CD4-positive, alpha-beta T cell treated with Interleukin-17A for 1 hour (primary cell): ENCODE measurements at regions not wholly inside any gene's neighbourhood (a gene's known extent, or its start where the extent isn't known, plus 50 kb on each side); places are given as distances from the start of the nearest gene placed in this dataset.
"Not testable (repeated sequence)": the region's sequence is repeated elsewhere in the genome, so short reads cannot be mapped to it uniquely, and the experiment has no call there.

Experiments
- DNase-seq: peaks from one replicate; pipeline ENCODE4 v3.0.0-alpha.2; 2020

- DNase-seq, result no peak
These were observed 355.0 kb upstream of the CDH10 start for GRCh38 chr5:24999732-25000131.

- DNase-seq, result no peak
These were observed 353.9 kb upstream of the CDH10 start for GRCh38 chr5:24998641-24999040.

- DNase-seq, result no peak
These were observed 341.5 kb upstream of the CDH10 start for GRCh38 chr5:24986326-24986725.

GRCh38 chr5:24978552-24978951 lies 333.8 kb upstream of the CDH10 start:
- not testable (repeated sequence) for DNase-seq

DNA sequence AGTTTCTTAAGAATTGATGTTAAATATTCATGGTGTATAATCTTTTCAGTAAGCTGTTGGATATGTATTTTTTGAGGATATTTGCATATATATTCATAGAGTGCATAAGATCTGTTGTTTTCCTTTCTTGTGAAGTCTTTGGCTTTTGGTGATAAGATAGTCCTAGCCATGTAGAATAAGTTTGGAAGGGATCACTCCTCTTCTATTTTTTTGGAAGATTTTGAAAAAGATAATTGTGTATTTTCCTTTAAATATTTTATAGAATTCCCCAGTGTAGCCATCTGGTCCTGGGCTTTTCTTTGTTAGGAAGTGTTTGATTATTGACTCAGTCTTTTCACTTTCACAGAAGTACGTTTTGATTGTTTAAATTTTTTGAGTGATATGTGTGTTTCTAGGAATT lies 318.8 kb upstream of the CDH10 start:
- no peak for DNase-seq

DNA sequence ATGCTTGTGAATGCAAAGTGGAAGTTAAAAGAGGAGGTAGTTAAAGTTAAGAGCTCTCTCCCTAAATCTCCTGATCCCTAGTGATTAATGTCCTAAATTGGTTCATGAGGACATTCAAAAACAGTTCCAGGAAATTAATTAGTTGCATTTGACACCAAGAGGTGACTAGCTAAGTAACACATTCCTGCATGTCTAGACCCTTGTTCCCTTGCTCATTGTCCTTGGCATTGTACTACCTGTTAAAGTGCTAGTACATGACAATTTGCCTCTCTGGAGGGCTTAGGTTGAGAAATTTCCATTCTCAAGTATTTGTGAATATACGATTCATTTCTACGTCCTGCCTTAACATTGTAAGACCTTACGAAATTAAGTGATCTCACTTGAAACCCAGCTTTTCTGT lies 278.6 kb upstream of the CDH10 start:
- DNase-seq, result no peak

- no peak for DNase-seq
These were observed 273.9 kb upstream of the CDH10 start for GRCh38 chr5:24918676-24919075.

GRCh38 chr5:24916863-24917262 lies 272.1 kb upstream of the CDH10 start:
- no peak for DNase-seq

GRCh38 chr5:24909210-24909609 lies 264.4 kb upstream of the CDH10 start:
- DNase-seq, result no peak

- DNase-seq, result no peak
These were observed 261.9 kb upstream of the CDH10 start for GRCh38 chr5:24906689-24907088.

DNA sequence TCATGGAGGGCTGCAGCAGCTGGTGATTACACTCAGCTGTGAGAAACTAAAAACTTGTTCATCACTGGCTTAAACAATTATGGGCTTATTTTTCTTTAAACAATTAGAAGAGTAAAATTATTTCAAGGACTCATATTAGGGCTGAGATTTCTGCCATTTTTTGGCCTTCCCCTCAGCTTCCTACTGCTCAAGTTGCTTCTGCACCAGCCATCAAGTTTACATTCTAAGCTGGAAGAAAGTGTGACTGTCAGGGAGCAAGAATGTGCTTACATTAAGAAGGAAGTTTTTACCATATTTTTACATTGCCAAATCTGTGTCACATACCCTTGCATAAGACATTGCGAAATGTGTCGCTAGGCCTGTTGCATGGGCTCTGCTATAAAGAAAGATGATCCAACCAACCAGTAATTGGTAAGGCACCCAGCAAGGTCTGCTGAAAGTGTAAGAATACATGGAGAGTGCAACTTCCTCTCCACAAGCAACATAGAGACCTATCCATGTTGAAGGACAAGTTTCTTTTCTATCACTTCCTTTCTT lies 260.3 kb upstream of the CDH10 start:
- DNase-seq, result no peak

DNA sequence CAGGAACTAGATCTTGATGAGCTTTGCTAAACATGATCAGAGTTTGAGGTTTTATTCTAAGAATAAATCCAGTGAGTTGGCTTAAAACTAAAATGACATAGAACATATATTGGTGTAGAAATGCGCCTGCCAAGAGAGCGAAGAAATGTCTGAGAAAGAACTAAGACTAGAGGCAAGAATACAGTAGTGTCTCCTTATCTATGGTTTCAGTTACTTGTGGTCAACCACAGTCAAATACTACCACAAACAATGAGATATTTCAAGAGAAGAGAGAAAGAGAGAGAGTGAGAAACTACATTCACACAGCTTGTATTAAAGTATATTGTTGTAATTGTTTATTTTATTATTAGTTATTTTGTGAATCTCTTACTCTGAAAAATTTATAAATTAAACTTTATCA lies 254.4 kb upstream of the CDH10 start:
- DNase-seq, result no peak

- DNase-seq, result no peak
These were observed 219.5 kb upstream of the CDH10 start for GRCh38 chr5:24864244-24864643.

DNA sequence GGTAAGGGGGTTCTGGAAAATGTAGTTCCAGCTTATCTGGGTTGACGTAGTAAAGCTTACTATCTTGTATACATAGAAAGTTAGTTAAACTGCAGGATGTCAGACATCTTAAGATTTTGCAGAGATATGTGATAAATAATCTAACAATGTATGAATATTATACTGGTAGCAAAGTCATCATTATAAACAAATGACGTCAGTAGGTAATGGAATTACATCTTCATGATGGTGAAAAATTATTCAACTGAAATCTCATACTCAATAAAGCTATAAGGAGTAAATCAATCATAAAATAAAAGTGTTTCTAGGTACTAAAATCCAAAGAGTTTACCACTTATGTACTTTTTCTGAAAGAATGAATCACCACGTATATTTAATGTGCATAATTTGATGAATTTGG lies 217.3 kb upstream of the CDH10 start:
- DNase-seq, result no peak

GRCh38 chr5:24855485-24855884 lies 210.7 kb upstream of the CDH10 start:
- DNase-seq, result no peak

GRCh38 chr5:24854850-24855249 lies 210.1 kb upstream of the CDH10 start:
- DNase-seq, result no peak

DNA sequence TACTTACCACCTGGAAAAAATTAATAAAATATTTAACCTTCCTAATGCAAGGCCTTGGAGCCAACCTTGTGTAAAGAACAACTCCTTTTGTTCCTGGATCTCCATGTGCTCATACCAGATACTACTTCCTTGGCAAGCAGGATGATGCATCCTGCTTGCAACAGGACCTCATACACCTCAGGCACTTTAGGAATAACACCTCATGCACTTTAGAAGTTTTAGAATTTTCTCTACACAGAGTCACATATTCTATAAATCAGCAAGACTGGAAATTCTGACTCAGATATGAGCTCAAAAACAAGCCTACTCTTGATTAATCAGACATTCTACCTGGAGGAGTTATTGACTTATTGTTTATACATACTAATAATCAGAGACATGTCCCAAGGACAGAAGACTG lies 209.6 kb upstream of the CDH10 start:
- DNase-seq, result no peak

DNA sequence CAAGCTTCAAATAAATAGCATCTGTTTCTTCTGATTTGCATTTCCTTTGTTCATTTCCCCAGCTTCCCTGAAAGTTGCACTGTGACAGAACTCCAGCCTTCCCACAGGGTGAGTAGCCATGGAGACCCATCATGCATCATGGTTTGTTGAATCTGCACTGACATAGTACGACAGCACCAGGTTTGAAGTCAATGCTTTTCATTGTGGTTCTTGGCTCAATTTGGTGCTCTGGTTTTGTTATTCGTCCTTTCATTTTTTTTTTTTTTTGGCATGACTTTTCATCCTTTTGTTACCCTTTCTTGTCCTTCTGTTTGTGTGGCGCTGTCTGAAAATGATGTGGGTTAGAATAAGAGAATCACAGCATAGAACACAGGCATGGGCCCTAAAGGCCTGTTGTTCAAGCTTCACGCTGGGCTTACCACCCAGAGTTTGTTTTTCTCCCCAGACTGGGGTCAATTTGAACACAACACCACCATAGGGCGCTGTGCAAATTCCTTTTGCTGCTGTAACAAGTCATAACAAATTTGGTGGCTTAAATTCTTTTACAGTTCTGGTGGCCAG lies 206.2 kb upstream of the CDH10 start:
- no peak for DNase-seq

GRCh38 chr5:24849210-24849609 lies 204.4 kb upstream of the CDH10 start:
- DNase-seq, result no peak

- DNase-seq, result no peak
These were observed 187.2 kb upstream of the CDH10 start for GRCh38 chr5:24831989-24832388.

DNA sequence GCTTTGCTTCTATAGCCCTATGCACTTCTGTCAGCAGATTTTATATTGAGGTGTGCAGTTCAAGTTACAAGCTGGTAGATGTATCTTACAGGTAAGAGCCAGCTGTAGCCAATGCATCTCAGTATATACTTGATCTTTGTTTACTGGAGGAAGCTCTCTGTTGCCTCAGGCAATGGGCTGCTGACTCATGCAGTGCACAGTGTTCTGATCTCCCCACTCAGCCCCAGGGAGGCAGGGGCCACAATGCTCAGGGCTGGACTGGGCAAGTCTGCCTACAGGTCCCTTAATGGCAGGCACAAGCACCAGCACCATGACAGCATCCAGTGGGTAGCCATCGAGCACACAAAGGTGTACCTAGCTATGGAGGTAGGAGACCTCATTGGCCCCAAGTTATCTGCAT lies 178.8 kb upstream of the CDH10 start:
- DNase-seq, result no peak

DNA sequence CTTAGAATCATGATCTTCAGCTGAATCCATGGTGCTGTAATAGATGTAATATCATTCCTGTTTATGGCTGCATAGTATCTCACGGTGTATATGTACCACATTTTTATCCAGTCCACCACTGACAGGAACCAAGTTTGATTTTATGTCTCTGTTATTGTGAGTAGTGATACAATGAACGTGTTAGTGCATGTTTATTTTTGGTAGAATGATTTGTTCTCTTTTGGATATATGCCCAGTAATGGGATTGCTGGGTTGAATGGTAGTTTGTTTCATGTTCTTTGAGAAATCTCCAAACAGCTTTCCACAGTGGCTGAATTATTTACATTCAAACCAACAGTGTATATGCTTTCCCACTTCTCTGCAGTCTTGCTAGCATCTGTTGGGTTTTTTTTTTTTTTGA lies 175.1 kb upstream of the CDH10 start:
- no peak for DNase-seq

GRCh38 chr5:24817966-24818365 lies 173.2 kb upstream of the CDH10 start:
- no peak for DNase-seq

GRCh38 chr5:24816206-24816605 lies 171.4 kb upstream of the CDH10 start:
- no peak for DNase-seq

DNA sequence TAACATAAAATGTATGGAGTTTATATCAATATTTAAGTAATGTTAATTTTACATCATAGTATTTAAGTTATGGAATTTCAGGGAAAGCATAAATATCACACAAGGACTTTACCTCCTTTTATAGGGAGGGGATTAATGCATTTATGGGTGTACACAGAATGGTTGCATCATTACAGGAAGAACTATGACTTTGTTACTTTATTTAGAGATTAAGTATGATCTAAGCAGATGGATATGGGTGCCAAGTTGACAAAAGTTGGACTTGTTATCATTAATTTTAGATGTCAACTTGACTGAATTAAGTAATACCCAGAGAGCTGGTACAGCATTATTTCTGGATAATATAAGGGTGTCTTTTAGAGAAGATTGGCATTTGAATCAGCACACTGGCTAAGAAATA lies 160.5 kb upstream of the CDH10 start:
- DNase-seq, result no peak

DNA sequence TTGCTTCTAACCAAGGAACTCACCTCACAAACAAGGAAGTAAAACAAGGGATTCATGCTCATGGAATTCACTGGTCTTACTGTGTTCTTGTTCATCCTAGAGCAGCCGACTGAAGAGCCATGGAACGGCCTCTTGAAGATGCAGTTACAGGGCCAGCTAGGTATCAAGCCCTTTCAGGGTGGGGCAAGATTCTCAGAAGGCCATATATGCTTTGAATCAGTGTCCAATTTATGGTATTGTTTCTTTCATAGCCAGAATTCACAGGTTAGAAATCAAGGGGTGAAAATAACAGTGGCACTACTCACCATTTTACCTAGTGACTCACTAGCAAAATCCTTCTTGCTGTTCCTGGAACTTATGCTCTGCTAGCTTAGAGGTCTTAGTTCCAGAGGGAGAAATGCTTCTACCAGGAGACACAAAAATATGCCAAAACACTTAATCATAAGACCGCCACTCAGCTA lies 159.5 kb upstream of the CDH10 start:
- DNase-seq, result no peak
